Coronary artery (tissue), 2 donors: ENCODE measurements at regions not wholly inside any gene's neighbourhood (a gene's known extent, or its start where the extent isn't known, plus 50 kb on each side); places are given as distances from the start of the nearest gene placed in this dataset.

ENCODE experiments used
- DNase-seq: peaks from one replicate; pipeline ENCODE4 v3.0.0-alpha.2; 2017; ENCODE audit warnings: low spot score
- H3K27ac ChIP-seq, 2 donors: fragments of 200-600 bp; sonication (generic); one replicate each; pipeline ENCODE4 v1.5.1; 2016 to 2019
- H3K4me3 ChIP-seq: fragments of 200-600 bp; sonication (generic); 2 replicates; pipeline ENCODE4 v1.5.1; 2016; ENCODE audit warnings: mild to moderate bottlenecking, moderate library complexity
- CTCF ChIP-seq: fragments of 200-600 bp; sonication (generic); IDR thresholded peaks from one replicate; pipeline ENCODE4 v1.5.1; 2019; ENCODE audit warnings: antibody characterized with exemption

DNA sequence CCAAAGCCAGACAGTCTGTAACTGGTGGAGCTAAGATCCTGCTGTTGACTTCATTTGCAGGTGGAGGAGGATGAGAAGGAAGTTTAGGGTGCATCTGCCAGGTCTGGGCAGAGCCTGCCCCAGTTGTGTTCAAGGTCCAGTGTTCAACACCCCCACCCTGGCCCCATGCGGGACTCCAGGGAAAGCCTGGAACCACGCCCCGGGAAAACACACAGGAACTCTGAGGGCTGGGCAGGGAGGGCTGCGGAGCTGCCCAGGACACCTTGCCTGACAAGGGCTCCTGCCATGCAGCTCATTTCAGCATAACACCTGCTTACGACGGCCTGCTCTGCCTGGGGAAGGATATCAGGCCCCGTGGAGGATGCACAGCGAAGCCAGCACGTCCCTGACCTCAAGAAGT is 286.3 kb downstream of the XXYLT1 start:
- no peak for DNase-seq
- Histone ChIP-seq H3K27ac (no peak overlapping the region), H3K4me3 (peak overlapping the region; percentile 61)
- no peak for TF ChIP-seq CTCF

GRCh38 chr3:194985031-194985578 is 285.9 kb downstream of the XXYLT1 start:
- TF ChIP-seq CTCF: no peak
- Histone ChIP-seq H3K27ac (no peak overlapping the region), H3K4me3 (peak overlapping the region; percentile 61)
- peak; percentile 76 for DNase-seq

- no peak overlapping the region for H3K27ac ChIP-seq
- no peak overlapping the region for H3K4me3 ChIP-seq
- no peak for TF ChIP-seq CTCF
- DNase-seq: peak; percentile 54
Observed at GRCh38 chr3:194986208-194987043, 284.5 kb downstream of the XXYLT1 start.

DNA sequence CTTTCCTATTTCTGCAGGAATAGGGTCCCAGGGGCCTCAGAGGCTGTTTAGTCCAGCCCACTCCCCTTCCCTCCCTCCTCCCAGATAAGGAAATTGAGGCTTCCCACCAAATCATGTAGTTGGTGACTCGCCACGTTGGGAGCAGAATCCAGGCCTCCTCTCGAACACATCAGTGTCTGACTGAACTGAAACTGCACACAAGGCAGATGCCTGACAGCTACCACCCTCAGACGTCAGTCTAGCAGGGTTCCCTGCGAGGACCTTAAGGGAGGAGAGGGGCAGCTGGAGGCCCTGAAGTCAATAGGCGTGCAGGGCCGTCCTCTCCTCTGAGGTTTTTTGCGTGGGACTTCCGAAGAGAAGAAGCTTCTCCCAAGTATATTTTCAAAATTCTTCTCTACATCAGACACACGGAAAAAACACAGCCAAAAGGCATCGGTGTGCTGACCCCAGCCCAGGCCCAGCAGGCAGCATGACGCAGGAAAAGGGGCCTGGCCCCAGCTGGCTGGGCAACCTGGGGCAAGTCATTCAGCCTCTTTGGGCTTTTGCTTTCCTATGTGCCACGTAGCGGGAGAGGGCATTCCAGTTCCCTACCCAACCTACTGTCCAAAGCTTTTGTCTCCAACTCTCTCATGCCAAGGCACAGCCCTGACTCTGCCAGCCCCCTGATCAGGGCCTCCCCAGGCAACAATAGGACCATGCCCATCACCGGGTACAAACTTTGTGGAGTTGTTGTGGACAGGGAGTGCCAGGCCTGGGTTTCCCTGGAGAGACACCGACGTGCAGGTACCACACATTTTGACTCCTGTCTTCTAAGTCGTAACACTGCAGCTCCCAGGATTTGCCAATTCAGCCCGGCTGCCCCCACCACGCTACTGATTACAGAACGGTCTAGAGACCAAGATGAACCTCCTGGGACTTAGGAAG is 283.1 kb downstream of the XXYLT1 start:
- DNase-seq: peak; percentile 46
- no peak overlapping the region for H3K4me3 ChIP-seq
- H3K27ac ChIP-seq: no peak overlapping the region
- TF ChIP-seq CTCF: no peak

GRCh38 chr3:194988495-194989165 is 282.3 kb downstream of the XXYLT1 start:
- no peak overlapping the region for H3K4me3 ChIP-seq
- TF ChIP-seq CTCF: no peak
- no peak overlapping the region for H3K27ac ChIP-seq
- DNase-seq: no peak

DNA sequence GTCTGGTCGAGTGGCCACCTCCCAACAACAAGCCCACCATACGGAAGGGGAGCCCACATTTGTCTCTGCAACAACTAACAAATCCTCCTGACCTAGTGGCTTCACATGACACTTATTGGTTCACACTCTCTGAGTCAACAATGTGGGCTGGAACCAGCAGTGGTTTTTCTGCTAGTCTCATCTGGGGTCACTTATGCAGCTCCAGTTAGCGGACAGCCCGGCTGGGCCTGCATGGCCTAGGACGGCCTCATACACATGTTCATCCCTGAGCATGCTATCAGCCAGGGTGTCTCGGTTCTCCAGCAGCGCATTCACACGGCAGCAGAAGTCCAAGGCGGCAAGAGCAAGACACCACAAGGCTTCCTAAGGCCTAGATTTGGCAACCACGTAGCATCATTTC is 281.7 kb downstream of the XXYLT1 start:
- Histone ChIP-seq H3K27ac (no peak overlapping the region), H3K4me3 (no peak overlapping the region)
- peak; percentile 16 for DNase-seq
- no peak for TF ChIP-seq CTCF
